ENCODE measurements at regions not wholly inside any gene's neighbourhood (a gene's known extent, or its start where the extent isn't known, plus 50 kb on each side); places are given as distances from the start of the nearest gene placed in this dataset.

DNA sequence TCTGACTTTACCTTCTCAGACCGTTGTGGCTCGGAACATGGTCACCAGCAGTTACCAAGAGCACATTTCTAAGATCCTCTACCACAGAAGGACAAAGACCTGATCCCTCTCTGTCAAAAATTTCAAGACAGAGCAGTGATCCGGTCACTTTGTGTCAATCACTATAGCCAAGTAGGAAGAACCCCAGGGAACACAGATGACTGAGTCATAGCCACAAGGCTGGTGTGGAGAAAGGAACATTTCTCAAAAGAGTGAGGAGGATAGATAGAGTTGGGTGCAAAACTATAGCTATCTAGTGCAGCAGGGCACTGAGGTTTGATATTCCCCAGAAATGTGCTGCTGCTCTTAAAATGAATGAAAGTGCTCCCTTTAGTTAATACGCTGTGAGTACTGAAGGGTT, 130.7 kb upstream of the SMIM23 start:
- TF ChIP-seq, protein P1, sequence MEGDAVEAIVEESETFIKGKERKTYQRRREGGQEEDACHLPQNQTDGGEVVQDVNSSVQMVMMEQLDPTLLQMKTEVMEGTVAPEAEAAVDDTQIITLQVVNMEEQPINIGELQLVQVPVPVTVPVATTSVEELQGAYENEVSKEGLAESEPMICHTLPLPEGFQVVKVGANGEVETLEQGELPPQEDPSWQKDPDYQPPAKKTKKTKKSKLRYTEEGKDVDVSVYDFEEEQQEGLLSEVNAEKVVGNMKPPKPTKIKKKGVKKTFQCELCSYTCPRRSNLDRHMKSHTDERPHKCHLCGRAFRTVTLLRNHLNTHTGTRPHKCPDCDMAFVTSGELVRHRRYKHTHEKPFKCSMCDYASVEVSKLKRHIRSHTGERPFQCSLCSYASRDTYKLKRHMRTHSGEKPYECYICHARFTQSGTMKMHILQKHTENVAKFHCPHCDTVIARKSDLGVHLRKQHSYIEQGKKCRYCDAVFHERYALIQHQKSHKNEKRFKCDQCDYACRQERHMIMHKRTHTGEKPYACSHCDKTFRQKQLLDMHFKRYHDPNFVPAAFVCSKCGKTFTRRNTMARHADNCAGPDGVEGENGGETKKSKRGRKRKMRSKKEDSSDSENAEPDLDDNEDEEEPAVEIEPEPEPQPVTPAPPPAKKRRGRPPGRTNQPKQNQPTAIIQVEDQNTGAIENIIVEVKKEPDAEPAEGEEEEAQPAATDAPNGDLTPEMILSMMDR (conservative IDR thresholded peaks at IDR 0.05; ENCODE audit: low read depth, low read length), result no peak
- TF ChIP-seq EZH2 (IDR thresholded peaks at IDR 0.05; ENCODE audit: borderline replicate concordance, low read depth, low read length, poor library complexity, severe bottlenecking), result no peak

Measured in A673 (cell line).